Non-pigmented ciliary epithelial cell (primary cell): ENCODE measurements at regions not wholly inside any gene's neighbourhood (a gene's known extent, or its start where the extent isn't known, plus 50 kb on each side); places are given as distances from the start of the nearest gene placed in this dataset.

ENCODE experiments used
- DNase-seq: peaks from one replicate; pipeline ENCODE4 v3.0.0-alpha.2; 2010; ENCODE audit warnings: low read depth

- DNase-seq: no peak
Measured at GRCh38 chr9:108676355-108676754, 179.4 kb downstream of the ACTL7B start.

DNA sequence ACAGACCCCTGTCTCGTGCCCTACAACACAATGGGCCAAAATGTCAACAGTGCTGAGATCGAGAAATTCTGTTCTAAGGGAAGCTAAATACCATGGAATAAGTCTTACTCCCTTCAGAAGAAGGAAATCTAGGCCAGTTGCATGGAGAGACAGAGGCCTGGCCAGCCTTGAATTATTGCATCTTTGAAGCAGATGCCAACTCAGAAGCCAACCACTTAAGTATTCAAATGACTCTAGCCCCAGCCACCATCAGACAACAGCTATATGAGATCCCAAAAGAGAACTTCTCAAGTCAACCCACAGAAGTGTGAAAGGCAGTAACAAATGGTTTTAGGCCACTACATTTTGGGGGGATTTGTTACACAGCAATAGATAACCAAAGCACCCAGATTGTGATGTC lies 180.1 kb downstream of the ACTL7B start:
- DNase-seq: no peak

- DNase-seq: no peak
Measured at GRCh38 chr9:108674766-108675530, 180.8 kb downstream of the ACTL7B start.

DNA sequence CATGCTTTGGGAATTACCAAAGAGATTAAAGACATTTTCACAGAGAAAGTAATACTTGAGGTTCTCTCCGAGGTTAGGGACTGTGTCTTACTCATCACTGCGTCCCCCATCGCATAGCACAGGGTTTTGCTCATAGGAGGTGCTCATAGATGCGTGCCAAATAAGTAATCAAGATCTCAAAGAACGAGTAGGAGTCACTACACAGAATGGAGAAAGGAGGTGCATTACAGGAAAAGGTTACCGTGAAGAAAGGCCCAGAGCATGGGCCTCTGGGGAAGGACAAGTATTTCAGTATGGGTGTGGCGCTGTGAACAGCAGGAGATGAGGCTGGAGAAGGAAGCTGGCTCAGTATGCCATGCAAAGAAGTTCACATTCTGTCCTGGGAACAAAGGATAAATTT lies 182.4 kb downstream of the ACTL7B start:
- DNase-seq: no peak

DNA sequence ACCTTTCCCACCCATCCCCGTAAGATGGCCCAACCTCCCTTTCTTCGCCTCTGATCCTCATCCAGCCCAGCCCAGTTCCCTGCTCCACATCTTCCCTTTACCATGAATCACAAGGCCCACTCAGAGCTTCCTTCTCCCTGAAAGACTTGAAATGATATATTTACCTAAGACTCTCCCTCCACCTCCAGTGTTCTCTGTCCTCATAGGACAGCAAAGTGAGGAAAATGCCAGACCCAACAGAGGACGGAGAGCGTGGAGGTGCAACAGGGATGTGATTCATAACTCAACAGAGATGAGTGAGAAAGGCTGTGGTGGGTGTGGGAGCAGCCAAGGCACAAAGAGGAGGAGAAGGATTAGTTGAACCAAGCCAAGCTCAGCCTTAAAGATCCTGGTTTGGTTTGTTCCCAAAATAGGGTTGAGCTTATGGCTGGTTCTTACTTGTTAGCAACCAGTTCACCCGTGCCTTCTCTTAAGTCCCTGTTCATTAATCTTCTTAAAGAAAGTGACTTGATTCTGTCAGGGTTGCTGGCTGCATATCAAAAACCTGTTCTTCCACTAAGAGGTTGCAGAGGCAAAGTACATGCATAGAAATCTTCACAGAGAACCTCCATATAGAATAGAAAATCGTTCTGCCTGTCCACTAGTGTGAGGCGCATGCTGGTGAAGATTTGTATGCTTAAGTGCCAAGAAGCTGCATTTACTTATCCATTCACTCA lies 183.2 kb downstream of the ACTL7B start:
- DNase-seq: no peak

DNA sequence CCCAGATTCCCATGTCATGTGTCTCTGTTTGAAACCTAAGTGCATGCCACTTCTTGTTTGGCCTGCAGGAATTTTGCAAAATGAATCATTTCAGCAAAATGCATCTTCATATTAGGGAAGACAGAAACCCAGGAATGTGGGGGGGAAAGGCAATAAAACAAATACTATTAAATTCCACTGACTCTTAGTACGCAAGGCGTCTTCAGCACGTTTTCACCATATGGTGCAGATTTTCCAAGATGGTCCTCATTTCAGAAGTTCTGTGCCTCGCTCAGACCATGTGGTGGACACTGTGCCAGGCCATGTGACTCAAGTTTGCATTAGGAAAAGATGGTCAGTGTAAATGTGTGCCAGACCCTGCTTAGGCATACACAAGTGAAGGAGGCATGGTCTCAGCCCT lies 184.0 kb downstream of the ACTL7B start:
- no peak for DNase-seq

DNA sequence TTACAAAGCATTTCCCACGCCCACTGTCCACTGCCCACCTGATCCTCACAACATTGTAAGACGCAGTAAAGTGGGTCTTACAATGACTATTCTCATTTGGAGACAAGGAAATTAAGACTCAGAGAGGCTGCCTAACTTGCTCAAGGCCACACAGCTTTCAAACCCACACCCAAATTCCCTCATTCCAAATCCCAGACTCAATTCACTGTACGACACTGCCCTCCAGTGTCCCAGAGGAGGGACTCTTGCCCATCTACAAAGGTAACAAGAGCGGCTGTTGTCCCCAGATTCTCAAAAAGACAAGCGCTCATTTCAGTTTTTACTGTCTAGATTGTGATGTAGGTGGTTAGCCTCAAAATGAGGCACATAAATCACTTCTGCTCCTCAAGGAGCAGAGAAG lies 184.6 kb downstream of the ACTL7B start:
- DNase-seq: no peak

DNA sequence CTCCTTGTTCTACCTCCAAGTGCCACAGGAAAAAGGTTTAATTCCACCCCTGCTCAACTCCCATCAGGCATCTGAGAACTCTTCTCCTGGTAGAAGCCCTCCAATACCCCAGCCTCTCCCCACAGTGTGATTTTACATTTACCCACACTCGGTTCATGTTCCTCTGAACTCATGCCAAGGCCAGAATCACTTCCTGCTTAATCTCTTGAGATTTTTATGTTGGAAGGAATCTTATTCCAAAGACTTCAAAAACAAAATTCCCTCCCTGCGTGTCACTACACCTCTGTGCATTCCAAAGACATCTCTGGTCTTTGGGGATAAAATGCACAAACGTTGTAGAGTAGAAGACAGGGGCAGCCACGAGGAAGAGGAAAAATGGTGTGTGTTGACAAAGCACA lies 186.8 kb downstream of the ACTL7B start:
- no peak for DNase-seq

DNA sequence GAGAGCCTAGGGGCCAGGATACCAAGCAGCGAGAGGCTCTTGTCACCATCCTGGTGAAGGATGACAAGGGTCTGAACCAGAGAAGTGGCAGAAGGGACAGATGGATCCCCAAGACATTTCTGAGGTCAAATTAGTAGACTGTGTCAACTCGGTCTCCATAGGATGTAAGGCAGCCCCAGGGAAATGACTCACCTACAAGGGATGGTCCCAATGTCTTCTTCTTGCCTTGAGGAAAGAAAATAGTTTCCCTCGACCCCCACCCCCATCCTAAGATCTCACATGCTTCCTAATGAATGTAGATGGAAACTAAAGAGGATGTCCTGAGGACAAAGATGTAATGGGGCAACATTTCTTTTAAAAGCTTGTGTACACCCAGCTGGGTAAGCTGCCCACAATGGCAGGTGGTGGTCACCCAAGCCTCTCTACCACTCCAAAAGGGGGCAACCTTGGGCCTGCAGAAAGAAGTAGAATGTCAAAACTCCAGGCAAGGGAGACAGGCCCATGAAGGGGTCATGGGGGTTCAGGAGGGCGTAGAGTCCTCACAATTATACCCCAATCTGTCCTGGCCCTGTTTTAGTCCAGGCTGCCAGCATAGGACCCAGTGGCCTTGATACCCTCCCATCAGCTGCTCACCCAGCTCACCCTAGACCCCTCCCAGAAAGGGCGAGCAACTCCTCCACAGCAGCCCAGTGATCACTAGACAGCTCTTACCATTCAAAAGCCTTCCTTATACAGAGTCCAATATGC lies 187.4 kb downstream of the ACTL7B start:
- DNase-seq: no peak

GRCh38 chr9:108666240-108666784 lies 189.5 kb downstream of the ACTL7B start:
- DNase-seq: no peak

DNA sequence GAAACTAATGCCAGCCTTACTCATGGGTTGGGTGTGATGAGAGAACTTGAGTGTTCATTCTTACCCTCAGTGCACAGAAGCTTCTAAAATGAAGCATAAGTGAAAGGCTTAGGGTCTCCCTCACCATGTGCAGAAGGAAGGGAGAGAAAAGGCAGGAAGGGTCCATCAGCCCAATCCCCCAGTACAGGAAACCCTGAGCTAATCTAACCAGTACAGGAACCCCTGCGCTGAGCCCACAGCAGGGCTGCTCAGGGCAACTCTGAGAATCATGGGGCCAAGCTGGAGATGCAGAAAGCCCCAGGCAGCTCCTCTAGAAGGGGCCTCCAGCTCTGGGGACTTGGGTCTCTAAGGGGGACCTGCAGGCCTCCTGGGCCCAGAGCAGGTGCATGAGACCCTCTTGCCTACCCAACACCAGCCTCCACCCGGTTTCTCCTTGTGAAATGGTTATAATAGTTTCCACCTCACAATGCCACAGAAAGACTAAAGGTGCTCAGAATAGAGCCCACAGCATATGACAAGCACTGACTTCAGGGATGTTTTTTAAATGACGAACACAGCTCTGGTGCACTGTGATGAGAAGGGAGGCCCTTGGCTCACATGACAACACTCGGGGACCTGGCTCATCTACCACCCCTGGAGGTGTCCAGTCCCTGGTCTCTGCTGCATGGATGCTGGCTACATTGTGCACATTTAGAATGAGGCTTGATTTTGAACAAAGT lies 190.1 kb downstream of the ACTL7B start:
- no peak for DNase-seq

- DNase-seq: no peak
Measured at GRCh38 chr9:108664309-108665255, 191.2 kb downstream of the ACTL7B start.

GRCh38 chr9:108663422-108663821 lies 192.4 kb downstream of the ACTL7B start:
- DNase-seq: no peak

DNA sequence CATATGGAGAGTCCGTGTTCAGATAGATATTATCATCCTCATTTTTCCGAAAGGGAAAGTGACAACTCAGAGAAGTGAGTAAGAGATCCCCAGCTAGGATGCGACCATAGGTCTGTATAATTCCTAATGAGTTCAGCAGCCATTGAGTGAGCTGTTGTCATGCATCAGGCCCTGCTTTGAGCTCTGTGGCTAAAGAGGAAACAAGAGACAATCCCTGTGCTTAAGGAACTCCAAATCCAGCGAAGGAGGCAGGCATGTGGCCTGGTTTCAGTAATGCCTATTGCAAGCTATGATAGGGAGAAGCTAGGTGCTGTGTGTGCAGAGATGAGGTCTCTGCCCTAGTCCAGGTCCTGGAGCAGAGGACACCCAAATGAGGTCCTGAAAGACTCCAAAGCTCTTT lies 192.8 kb downstream of the ACTL7B start:
- DNase-seq: no peak

GRCh38 chr9:108662091-108662875 lies 193.5 kb downstream of the ACTL7B start:
- DNase-seq: no peak

- no peak for DNase-seq
Measured at GRCh38 chr9:108656566-108656965, 199.2 kb downstream of the ACTL7B start.

GRCh38 chr9:108655818-108656217 lies 200.0 kb downstream of the ACTL7B start:
- DNase-seq: no peak

DNA sequence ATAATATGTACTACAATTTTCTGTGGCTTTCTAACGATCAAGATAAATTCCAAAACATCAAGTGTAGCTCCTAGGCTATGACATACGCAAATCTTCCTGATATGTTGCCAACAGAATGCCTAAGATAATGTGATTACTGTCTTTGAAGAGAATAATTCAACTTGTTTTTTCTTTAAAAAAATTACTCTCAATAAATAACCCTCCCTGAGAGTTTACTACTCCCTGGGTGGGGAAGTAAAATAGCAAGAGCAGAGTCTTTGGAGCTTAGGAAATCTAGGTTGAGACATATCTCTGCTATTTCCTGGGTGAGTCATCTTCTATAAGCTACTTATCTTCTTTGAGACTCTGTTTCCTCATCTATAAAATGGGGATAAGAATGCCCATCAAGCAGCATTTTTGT lies 201.2 kb downstream of the ACTL7B start:
- DNase-seq: no peak

GRCh38 chr9:108652851-108653250 lies 202.9 kb downstream of the ACTL7B start:
- no peak for DNase-seq

DNA sequence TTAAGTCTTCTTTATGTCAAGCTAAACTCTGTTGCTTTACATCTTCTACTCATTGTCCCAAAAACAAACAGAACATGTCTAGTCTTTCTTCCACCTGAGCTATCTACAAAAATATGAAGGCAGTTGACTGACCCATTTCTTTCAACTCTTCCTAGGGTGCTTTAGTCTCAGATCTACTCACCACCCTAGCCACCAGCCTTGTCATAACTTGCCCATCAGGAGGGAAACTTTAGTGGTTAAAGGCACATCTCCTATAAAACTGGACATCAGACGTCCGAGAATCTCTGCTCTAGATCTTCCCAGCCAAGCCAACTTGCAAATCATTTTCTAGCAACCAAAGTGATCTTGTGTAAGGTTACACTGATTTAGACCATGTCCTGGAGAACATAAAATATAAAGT lies 205.0 kb downstream of the ACTL7B start:
- no peak for DNase-seq
